KMS-11 (cell line): ENCODE measurements at regions not wholly inside any gene's neighbourhood (a gene's known extent, or its start where the extent isn't known, plus 50 kb on each side); places are given as distances from the start of the nearest gene placed in this dataset.

ENCODE experiments used
- H2AFZ ChIP-seq: fragments of 200-600 bp; sonication (generic); 2 replicates; pipeline ENCODE4 v1.6.1; 2016; ENCODE audit warnings: antibody characterized with exemption, mixed run types, low read depth
- H3K27ac ChIP-seq: fragments of 200-600 bp; sonication (generic); 2 replicates; pipeline ENCODE4 v1.6.1; 2016; ENCODE audit warnings: mild to moderate bottlenecking, mixed run types
- H3K27me3 ChIP-seq: fragments of 200-600 bp; sonication (generic); 2 replicates; pipeline ENCODE4 v1.6.1; 2017; ENCODE audit warnings: mild to moderate bottlenecking, low read depth, mixed run types, moderate library complexity; ENCODE audit not compliant: insufficient read depth
- H3K36me3 ChIP-seq: fragments of 200-600 bp; sonication (generic); 2 replicates; pipeline ENCODE4 v1.6.1; 2017; ENCODE audit warnings: mild to moderate bottlenecking, mixed run types; ENCODE audit not compliant: insufficient read depth
- H3K4me1 ChIP-seq: fragments of 200-600 bp; sonication (generic); 2 replicates; pipeline ENCODE4 v1.6.1; 2016; ENCODE audit warnings: mild to moderate bottlenecking, low read depth, mixed run types; ENCODE audit not compliant: poor library complexity, severe bottlenecking
- H3K4me2 ChIP-seq: fragments of 200-600 bp; sonication (generic); 2 replicates; pipeline ENCODE4 v1.7.0; 2016; ENCODE audit warnings: mild to moderate bottlenecking, mixed run types
- H3K4me3 ChIP-seq: fragments of 200-600 bp; sonication (generic); IDR thresholded peaks from 2 replicates; pipeline ENCODE4 v1.6.1; 2017; ENCODE audit warnings: low read depth, low read length, mixed read lengths; ENCODE audit not compliant: insufficient read depth
- H3K79me2 ChIP-seq: fragments of 200-600 bp; sonication (generic); 2 replicates; pipeline ENCODE4 v1.6.1; 2016; ENCODE audit warnings: low read depth, mixed run types; ENCODE audit not compliant: insufficient read depth
- H3K9ac ChIP-seq: fragments of 200-600 bp; sonication (generic); 2 replicates; pipeline ENCODE4 v1.6.1; 2016; ENCODE audit warnings: mild to moderate bottlenecking, mixed run types
- H4K20me1 ChIP-seq: fragments of 200-600 bp; sonication (generic); 2 replicates; pipeline ENCODE4 v1.6.1; 2016; ENCODE audit warnings: mild to moderate bottlenecking, mixed run types; ENCODE audit not compliant: insufficient read depth
- TF ChIP-seq, protein P1 (sequence below): fragments of 200-600 bp; sonication (generic); conservative IDR thresholded peaks from 2 replicates; pipeline ENCODE4 v1.6.1; 2017; ENCODE audit warnings: low read depth, mild to moderate bottlenecking, antibody characterized with exemption, low read length, moderate library complexity, mixed read lengths

DNA sequence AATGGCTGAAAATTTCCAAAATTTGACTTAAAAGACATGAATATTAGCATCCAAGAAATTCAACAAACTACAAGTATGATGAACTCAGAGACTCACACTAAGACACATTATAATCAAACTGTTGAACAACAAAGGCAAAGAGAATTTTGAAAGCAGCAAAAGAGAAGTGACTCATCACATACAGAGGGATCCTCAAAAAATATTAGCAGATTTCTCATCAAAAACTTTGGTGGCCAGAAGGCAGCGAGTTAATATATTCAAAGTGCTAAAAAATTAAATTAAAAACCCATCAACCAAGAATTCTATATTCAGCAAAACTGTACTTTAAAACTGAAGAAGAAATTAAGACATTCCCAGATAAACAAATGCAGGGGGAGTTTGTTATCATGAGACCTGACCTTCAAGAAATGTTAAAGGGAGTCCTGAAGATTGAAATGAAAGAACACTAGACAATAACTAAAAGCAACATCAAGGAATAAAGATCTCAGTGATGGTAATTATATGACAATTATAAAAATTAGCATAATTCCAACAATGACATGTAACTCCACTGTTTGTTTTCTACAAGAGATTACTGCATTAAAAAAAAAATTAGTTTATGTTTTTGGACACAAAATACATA lies 150.0 kb downstream of the RNASET2 start:
- TF ChIP-seq, protein P1, sequence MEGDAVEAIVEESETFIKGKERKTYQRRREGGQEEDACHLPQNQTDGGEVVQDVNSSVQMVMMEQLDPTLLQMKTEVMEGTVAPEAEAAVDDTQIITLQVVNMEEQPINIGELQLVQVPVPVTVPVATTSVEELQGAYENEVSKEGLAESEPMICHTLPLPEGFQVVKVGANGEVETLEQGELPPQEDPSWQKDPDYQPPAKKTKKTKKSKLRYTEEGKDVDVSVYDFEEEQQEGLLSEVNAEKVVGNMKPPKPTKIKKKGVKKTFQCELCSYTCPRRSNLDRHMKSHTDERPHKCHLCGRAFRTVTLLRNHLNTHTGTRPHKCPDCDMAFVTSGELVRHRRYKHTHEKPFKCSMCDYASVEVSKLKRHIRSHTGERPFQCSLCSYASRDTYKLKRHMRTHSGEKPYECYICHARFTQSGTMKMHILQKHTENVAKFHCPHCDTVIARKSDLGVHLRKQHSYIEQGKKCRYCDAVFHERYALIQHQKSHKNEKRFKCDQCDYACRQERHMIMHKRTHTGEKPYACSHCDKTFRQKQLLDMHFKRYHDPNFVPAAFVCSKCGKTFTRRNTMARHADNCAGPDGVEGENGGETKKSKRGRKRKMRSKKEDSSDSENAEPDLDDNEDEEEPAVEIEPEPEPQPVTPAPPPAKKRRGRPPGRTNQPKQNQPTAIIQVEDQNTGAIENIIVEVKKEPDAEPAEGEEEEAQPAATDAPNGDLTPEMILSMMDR, result no peak
- Histone ChIP-seq H4K20me1 (no peaks in the 10 kb centered on the region), H2AFZ (no peak overlapping the region)

DNA sequence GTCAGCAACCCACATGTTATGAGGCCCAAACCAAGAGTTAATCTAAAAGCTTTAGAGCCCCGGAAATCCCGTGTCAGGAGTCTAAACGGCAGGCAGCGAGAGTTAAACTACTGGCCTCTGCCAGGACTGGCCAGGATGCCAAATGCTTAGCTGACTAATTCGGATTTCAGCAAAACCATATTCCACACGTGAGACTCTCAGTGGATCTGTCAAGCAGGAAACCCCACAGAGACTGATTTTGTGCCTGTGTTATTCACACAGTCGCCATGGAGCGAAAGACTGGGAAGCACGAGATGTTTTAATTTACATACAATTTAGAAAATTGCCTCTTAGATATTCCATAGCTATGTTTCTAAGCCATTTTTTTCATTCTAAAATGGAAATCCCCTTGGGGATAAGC lies 152.9 kb downstream of the RNASET2 start:
- Histone ChIP-seq H3K36me3 (no peaks in the 10 kb centered on the region), H3K4me2 (no peak overlapping the region), H3K27me3 (no peaks in the 10 kb centered on the region), H3K4me3 (no peak overlapping the region), H4K20me1 (no peaks in the 10 kb centered on the region), H3K9ac (no peak overlapping the region), H2AFZ (no peak overlapping the region), H3K79me2 (no peaks in the 10 kb centered on the region), H3K4me1 (no peaks in the 10 kb centered on the region), H3K27ac (no peak overlapping the region)
- TF ChIP-seq, protein P1, result no peak

More for the DNA sequence above, 150.0 kb downstream of the RNASET2 start:
- Histone ChIP-seq H3K27ac (no peak overlapping the region), H3K9ac (no peak overlapping the region), H3K4me3 (no peak overlapping the region), H3K36me3 (no peaks in the 10 kb centered on the region), H3K4me1 (no peaks in the 10 kb centered on the region), H3K27me3 (no peaks in the 10 kb centered on the region), H3K79me2 (no peaks in the 10 kb centered on the region), H3K4me2 (no peak overlapping the region)

DNA sequence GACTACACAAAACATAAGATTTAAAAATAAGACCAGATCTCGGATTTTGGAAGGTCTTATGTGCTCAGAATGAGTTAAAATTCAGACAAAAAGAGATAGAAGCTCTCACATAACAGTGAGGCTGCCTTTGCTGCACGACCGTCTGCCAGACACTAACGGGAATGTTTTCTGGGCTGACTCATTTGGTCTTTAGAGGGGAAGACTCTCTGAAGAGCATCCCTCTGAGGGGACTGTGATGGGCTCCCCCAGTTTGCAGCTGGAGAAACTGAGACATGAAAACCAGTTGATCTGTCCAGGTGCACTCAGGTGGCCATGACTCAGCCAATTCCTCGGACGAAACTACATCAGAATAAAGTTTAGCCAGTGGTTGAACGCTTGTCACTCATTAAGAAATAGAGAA lies 153.9 kb downstream of the RNASET2 start:
- no peak overlapping the region for H3K9ac ChIP-seq
- no peak overlapping the region for H3K4me3 ChIP-seq
- no peaks in the 10 kb centered on the region for H3K4me1 ChIP-seq
- no peak overlapping the region for H3K27ac ChIP-seq
- no peak overlapping the region for H3K4me2 ChIP-seq
- TF ChIP-seq, protein P1, result no peak
- no peak overlapping the region for H2AFZ ChIP-seq
- no peaks in the 10 kb centered on the region for H4K20me1 ChIP-seq
- H3K27me3 ChIP-seq, result no peaks in the 10 kb centered on the region
- no peaks in the 10 kb centered on the region for H3K36me3 ChIP-seq
- H3K79me2 ChIP-seq, result no peaks in the 10 kb centered on the region

DNA sequence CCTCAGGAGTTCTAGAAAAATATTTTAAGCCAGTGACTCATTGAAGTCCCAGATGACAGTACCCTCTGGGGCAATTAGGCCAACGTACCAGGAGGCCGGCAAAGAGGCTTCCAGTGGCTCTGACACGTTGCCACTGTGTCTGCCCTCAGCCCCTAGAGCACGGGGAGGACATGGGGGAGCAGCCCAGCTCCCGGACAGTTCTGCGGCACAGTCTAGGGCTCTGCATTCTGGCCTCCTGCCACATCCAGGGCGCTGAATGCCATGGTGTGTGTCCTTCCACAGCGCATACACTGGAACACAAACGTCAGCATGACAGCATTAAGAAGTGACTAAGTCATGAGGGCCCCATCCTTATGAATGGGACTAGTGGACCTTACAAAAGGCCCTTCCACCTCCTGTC lies 156.2 kb downstream of the RNASET2 start:
- Histone ChIP-seq H3K4me1 (no peaks in the 10 kb centered on the region), H4K20me1 (no peaks in the 10 kb centered on the region), H3K4me2 (no peak overlapping the region), H3K27ac (no peak overlapping the region), H3K9ac (no peak overlapping the region), H3K4me3 (no peak overlapping the region), H3K36me3 (no peaks in the 10 kb centered on the region), H3K79me2 (no peaks in the 10 kb centered on the region), H3K27me3 (no peaks in the 10 kb centered on the region), H2AFZ (no peak overlapping the region)
- TF ChIP-seq, protein P1, result no peak
